Limb (tissue), 2 donors: ENCODE measurements at regions not wholly inside any gene's neighbourhood (a gene's known extent, or its start where the extent isn't known, plus 50 kb on each side); places are given as distances from the start of the nearest gene placed in this dataset.

ENCODE experiments used
- DNase-seq, 2 donors: peaks; one replicate each; pipeline ENCODE4 v3.0.0-alpha.2; 2016; ENCODE audit errors: extremely low spot score in 2 of 2

GRCh38 chr5:5649641-5650040 lies 227.2 kb downstream of the ICE1 start:
- DNase-seq, result no peak

GRCh38 chr5:5648694-5649093 lies 226.2 kb downstream of the ICE1 start:
- no peak for DNase-seq

- DNase-seq, result no peak
Observed at GRCh38 chr5:5645891-5646290, 223.4 kb downstream of the ICE1 start.

- no peak for DNase-seq
Observed at GRCh38 chr5:5645198-5645597, 222.7 kb downstream of the ICE1 start.

GRCh38 chr5:5644249-5644648 lies 221.8 kb downstream of the ICE1 start:
- no peak for DNase-seq

GRCh38 chr5:5643481-5643880 lies 221.0 kb downstream of the ICE1 start:
- no peak for DNase-seq

GRCh38 chr5:5638211-5638610 lies 215.7 kb downstream of the ICE1 start:
- DNase-seq, result no peak

- DNase-seq, result no peak
Observed at GRCh38 chr5:5637173-5637572, 214.7 kb downstream of the ICE1 start.

- no peak for DNase-seq
Observed at GRCh38 chr5:5634817-5635216, 212.3 kb downstream of the ICE1 start.

- no peak for DNase-seq
Observed at GRCh38 chr5:5633579-5633978, 211.1 kb downstream of the ICE1 start.

- DNase-seq, result no peak
Observed at GRCh38 chr5:5632678-5633077, 210.2 kb downstream of the ICE1 start.

GRCh38 chr5:5629607-5629978 lies 207.1 kb downstream of the ICE1 start:
- DNase-seq, result no peak

GRCh38 chr5:5628866-5629606 lies 206.6 kb downstream of the ICE1 start:
- DNase-seq, result no peak

GRCh38 chr5:5626412-5626811 lies 203.9 kb downstream of the ICE1 start:
- DNase-seq, result no peak

GRCh38 chr5:5625491-5625890 lies 203.0 kb downstream of the ICE1 start:
- no peak for DNase-seq

- DNase-seq, result no peak
Observed at GRCh38 chr5:5623397-5623796, 200.9 kb downstream of the ICE1 start.

GRCh38 chr5:5622806-5623205 lies 200.3 kb downstream of the ICE1 start:
- no peak for DNase-seq

GRCh38 chr5:5619546-5619945 lies 197.1 kb downstream of the ICE1 start:
- DNase-seq, result no peak

- no peak for DNase-seq
Observed at GRCh38 chr5:5617024-5617423, 194.5 kb downstream of the ICE1 start.

- DNase-seq, result no peak
Observed at GRCh38 chr5:5616247-5616895, 193.9 kb downstream of the ICE1 start.

GRCh38 chr5:5615569-5615968 lies 193.1 kb downstream of the ICE1 start:
- DNase-seq, result no peak

GRCh38 chr5:5613261-5613990 lies 190.9 kb downstream of the ICE1 start:
- no peak for DNase-seq

- no peak for DNase-seq
Observed at GRCh38 chr5:5612096-5612495, 189.6 kb downstream of the ICE1 start.
